GM10266 (cell line): ENCODE measurements at regions not wholly inside any gene's neighbourhood (a gene's known extent, or its start where the extent isn't known, plus 50 kb on each side); places are given as distances from the start of the nearest gene placed in this dataset.

Experiments used
- DNase-seq: peaks from one replicate; pipeline ENCODE4 v3.0.0; 2012; ENCODE audit errors: extremely low spot score
- CTCF ChIP-seq: IDR thresholded peaks from 2 replicates; pipeline ENCODE4 v1.5.1; 2012; ENCODE audit warnings: mild to moderate bottlenecking, low read depth; ENCODE audit not compliant: control insufficient read depth, insufficient read depth; ENCODE audit errors: missing control alignments

DNA sequence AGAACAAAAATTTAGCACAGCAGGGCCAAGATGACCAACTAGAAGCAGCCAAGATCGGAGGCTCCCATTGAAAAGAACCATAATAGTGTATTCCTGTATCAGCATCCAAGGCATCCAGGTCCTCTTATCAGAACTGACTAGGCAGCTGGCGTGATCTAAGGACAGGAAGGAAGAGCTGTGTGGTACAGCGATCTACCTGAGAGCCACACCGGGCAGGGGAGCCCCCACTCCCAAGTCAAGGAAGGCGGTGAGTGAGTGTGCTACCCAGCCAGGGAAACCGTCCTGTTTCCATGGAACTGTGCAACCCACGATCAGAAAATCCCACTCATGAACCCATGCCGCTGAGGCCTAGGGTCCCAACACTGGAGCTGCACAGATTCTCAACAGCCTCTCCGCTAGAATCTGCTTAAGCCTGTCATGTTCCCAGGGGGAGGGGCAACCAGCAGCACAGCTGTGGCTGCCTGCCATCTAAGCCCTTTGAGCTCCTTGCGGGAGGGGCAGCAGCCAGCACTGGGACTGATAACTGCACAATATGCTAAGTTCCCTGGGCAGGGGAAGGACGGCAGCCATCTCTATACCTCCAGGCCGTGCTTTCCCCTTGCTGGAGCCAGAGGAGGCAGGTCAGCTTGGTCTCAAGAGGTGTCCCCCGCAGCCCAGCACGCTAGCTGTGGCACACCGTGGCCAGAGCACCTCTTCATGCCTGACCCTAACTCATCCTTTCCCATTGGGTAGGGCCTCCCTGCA, 213.0 kb upstream of the SMIM30 start:
- DNase-seq, result no peak
- no peak for TF ChIP-seq CTCF

GRCh38 chr7:113321201-113321600, 202.8 kb upstream of the SMIM30 start:
- TF ChIP-seq CTCF, result no peak
- no peak for DNase-seq

DNA sequence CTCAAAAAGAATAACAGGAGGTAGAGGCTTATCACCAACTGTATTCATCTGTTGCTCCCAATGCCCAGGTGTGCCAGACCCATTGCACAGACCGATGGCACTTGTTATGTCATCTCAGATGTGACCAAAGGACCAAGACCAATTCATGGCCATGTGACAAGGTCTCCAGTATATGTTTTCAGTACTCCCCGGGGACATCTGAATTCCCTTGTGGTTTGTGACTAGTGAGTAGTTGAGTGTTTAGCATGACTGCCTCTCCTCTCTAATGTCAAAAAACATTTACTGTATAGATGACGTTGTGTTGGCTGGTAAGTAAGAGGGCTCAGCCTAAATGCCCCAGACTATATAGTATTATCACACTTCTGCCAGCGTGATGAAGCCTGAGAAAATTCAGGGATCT, 202.1 kb upstream of the SMIM30 start:
- no peak for TF ChIP-seq CTCF
- DNase-seq, result no peak

DNA sequence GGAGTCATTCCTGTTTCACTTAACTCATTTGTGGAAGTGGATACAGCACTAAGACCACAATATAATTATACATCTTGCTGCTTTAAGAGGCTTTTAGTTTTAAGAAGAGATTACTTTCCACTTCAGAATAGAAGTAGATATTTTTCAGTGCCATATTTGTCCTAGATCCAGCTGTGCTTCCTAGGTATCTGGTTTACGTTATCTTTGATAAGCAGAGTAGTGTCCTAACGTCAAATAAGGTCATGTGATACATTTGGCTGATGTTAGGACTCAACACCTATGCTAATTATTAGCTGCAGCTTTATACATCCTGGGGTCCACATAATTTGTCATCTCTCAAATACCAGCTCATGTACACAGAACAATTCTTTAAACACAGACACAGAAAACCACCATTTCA, 196.2 kb upstream of the SMIM30 start:
- DNase-seq, result no peak
- TF ChIP-seq CTCF, result no peak

GRCh38 chr7:113308399-113308798, 190.0 kb upstream of the SMIM30 start:
- no peak for TF ChIP-seq CTCF
- DNase-seq, result no peak

DNA sequence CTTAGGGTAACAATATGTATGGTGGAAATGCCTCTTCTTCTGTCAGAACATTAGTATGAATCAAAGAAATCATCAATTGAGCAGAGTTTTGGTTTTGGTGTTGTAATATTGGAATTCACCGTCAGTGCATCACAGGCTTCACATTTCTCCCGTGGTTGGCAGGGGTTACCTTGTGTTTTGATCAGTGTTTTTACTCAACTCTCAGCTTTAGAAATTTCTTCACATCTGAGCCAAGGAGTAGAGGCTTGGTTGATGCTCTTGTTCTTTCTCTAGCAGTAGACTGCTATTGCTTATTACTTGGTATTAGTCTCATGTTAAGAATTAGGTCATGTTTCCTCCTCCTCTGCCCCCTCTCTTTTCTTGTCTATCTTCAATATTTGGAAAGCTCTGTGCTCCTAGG, 188.8 kb upstream of the SMIM30 start:
- TF ChIP-seq CTCF, result no peak
- no peak for DNase-seq

GRCh38 chr7:113306302-113306701, 187.9 kb upstream of the SMIM30 start:
- no peak for TF ChIP-seq CTCF

More at GRCh38 chr7:113306302-113306701, 187.9 kb upstream of the SMIM30 start:
- no peak for DNase-seq
